ENCODE measurements at regions not wholly inside any gene's neighbourhood (a gene's known extent, or its start where the extent isn't known, plus 50 kb on each side); places are given as distances from the start of the nearest gene placed in this dataset.

- no peak for TF ChIP-seq POLR2AphosphoS5 (IDR thresholded peaks at IDR 0.05; ENCODE audit: low read depth, low read length)
- TF ChIP-seq TAF1 (IDR thresholded peaks at IDR 0.05; ENCODE audit: borderline replicate concordance, insufficient read depth, low read length) = no peak
- TF ChIP-seq SIN3A (IDR thresholded peaks at IDR 0.05; ENCODE audit: borderline replicate concordance, insufficient read depth, low read length) = no peak
- TF ChIP-seq REST (IDR thresholded peaks at IDR 0.05; ENCODE audit: insufficient read depth in 1 of 2, low read depth in 2 of 2, low read length in 2 of 2) = no peak
- TF ChIP-seq FOXP2 (optimal IDR thresholded peaks at IDR 0.05; ENCODE audit: borderline replicate concordance, extremely low read depth, extremely low read length, insufficient read depth) = no peak
Observed at GRCh38 chr18:68431111-68431921, 283.6 kb downstream of the TMX3 start.

- no peak for TF ChIP-seq REST (IDR thresholded peaks at IDR 0.05; ENCODE audit: insufficient read depth in 1 of 2, low read depth in 2 of 2, low read length in 2 of 2)
- TF ChIP-seq FOXP2 (optimal IDR thresholded peaks at IDR 0.05; ENCODE audit: borderline replicate concordance, extremely low read depth, extremely low read length, insufficient read depth) = no peak
- no peak for TF ChIP-seq POLR2AphosphoS5 (IDR thresholded peaks at IDR 0.05; ENCODE audit: low read depth, low read length)
- TF ChIP-seq SIN3A (IDR thresholded peaks at IDR 0.05; ENCODE audit: borderline replicate concordance, insufficient read depth, low read length) = no peak
- TF ChIP-seq TAF1 (IDR thresholded peaks at IDR 0.05; ENCODE audit: borderline replicate concordance, insufficient read depth, low read length) = no peak
Observed at GRCh38 chr18:68429841-68430240, 285.1 kb downstream of the TMX3 start.

- TF ChIP-seq POLR2AphosphoS5 (IDR thresholded peaks at IDR 0.05; ENCODE audit: low read depth, low read length) = no peak
- no peak for TF ChIP-seq FOXP2 (optimal IDR thresholded peaks at IDR 0.05; ENCODE audit: borderline replicate concordance, extremely low read depth, extremely low read length, insufficient read depth)
- TF ChIP-seq TAF1 (IDR thresholded peaks at IDR 0.05; ENCODE audit: borderline replicate concordance, insufficient read depth, low read length) = no peak
- no peak for TF ChIP-seq REST (IDR thresholded peaks at IDR 0.05; ENCODE audit: insufficient read depth in 1 of 2, low read depth in 2 of 2, low read length in 2 of 2)
- TF ChIP-seq SIN3A (IDR thresholded peaks at IDR 0.05; ENCODE audit: borderline replicate concordance, insufficient read depth, low read length) = no peak
Observed at GRCh38 chr18:68429111-68429510, 285.8 kb downstream of the TMX3 start.

GRCh38 chr18:68428661-68429060 is 286.2 kb downstream of the TMX3 start:
- no peak for TF ChIP-seq POLR2AphosphoS5 (IDR thresholded peaks at IDR 0.05; ENCODE audit: low read depth, low read length)
- no peak for TF ChIP-seq SIN3A (IDR thresholded peaks at IDR 0.05; ENCODE audit: borderline replicate concordance, insufficient read depth, low read length)
- TF ChIP-seq TAF1 (IDR thresholded peaks at IDR 0.05; ENCODE audit: borderline replicate concordance, insufficient read depth, low read length) = no peak
- TF ChIP-seq FOXP2 (optimal IDR thresholded peaks at IDR 0.05; ENCODE audit: borderline replicate concordance, extremely low read depth, extremely low read length, insufficient read depth) = no peak
- TF ChIP-seq REST (IDR thresholded peaks at IDR 0.05; ENCODE audit: insufficient read depth in 1 of 2, low read depth in 2 of 2, low read length in 2 of 2) = no peak
